Activated T-cell treated with anti-CD3 and anti-CD28 coated beads, Interleukin-2, amount 50 U/mL, for 48 hours (primary cell): ENCODE measurements at regions not wholly inside any gene's neighbourhood (a gene's known extent, or its start where the extent isn't known, plus 50 kb on each side); places are given as distances from the start of the nearest gene placed in this dataset.
"Not testable (repeated sequence)": the region's sequence is repeated elsewhere in the genome, so short reads cannot be mapped to it uniquely, and the experiment has no call there.

Source experiments
- DNase-seq, 2 experiments: peaks; one replicate each; pipeline ENCODE4 v3.0.0-alpha.2; 2020

DNA sequence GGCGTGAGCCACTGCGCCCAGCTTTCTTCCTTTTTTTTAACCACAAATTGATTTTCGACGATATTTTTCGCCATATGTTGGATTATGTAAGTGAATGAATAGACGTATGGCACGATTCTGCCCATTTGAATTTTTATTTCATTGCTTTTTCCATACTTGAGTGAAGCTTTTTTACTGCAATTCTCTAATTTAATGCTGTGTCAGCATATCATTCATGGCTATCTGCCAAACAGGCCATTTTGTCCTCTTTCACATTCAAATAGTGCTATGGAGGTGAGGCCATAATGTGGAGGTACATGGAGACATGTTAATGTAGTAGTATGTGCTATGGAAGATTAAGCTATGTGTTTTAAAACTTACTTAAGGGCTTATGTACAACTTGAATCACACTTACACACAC is 152.1 kb upstream of the TUSC1 start:
- no peak for DNase-seq

GRCh38 chr9:25827626-25828025 is 149.4 kb upstream of the TUSC1 start:
- DNase-seq = no peak

DNA sequence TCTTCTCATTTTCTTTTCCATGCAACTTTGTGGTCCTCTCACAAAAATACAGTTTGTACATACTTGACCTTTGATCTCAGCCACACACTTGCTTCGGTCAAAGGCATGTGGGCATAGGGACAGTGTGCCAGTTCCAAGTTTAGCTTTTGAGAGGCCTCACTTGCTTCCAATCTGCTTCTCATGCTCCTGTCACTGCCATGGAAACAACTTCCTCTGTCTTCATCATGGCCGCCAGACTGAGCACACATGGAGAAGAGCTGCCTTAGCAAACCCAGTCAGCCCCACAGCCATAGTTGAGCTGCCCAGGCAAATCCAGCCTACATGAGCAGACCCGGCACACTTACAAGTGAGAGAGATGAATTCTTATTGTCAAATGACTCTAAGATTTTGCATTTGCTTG is 138.2 kb upstream of the TUSC1 start:
- DNase-seq = no peak

DNA sequence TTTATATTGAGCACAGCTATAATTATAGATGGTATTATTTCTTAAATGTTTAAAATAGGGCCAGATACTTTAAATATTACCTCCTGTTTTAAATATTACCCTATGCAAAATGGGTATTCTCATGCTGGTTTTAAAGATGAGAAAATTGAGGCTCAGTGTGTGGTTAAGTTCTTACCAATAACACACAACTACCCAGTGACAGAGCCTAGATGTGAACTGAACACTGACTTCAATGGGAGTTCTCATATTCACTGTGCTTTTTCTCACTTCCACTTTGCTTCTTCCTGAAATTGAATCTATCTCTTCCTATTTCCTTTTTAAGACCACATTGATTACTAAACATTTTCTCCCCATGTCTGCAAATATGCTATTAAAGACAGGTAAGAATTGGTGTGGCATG is 135.8 kb upstream of the TUSC1 start:
- DNase-seq = no peak

- no peak for DNase-seq
Measured at GRCh38 chr9:25813478-25813877, 135.2 kb upstream of the TUSC1 start.

- DNase-seq = no peak
Measured at GRCh38 chr9:25808554-25808953, 130.3 kb upstream of the TUSC1 start.

GRCh38 chr9:25804856-25805255 is 126.6 kb upstream of the TUSC1 start:
- no peak for DNase-seq

DNA sequence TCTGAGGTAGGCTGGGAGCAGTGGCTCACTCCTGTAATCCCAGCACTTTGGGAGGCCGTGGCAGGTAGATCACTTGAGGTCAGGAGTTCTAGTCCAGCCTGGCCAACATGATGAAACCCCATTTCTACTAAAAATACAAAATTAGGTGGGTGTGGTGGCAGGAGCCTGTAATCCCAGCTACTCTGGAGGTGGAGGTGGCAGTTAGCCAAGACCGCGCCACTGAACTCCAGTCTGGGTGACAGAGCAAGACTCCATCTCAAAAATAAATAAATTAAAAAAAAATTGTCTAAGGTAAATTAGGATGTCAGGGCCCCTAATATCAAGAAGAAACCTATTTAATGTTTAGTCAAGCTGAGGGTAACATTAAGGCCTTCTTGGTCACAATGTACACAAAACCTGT is 123.7 kb upstream of the TUSC1 start:
- not testable (repeated sequence) for DNase-seq

- no peak for DNase-seq
Measured at GRCh38 chr9:25773805-25774204, 95.6 kb upstream of the TUSC1 start.

GRCh38 chr9:25755951-25756350 is 77.7 kb upstream of the TUSC1 start:
- no peak for DNase-seq

DNA sequence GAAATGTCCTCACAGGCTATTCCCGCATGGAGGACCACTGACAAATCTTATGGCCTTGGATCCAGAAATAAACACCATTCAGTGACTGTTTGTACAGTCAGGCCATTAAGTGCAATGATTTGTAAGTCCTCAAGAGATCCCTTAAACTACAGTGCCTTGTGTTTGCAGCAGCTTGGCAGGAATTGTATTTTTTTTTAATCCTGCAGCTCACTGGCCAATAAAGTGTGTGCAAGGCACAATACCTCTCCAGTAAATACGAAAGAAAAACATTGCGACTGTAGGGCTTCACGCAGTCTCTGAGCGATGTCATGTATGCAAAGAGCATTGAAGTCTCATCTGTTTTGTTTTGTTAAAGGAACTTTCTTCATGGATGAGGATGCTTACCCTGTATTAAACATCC is 74.2 kb upstream of the TUSC1 start:
- no peak for DNase-seq

GRCh38 chr9:25742256-25742655 is 64.0 kb upstream of the TUSC1 start:
- DNase-seq = no peak

- DNase-seq = no peak
Measured at GRCh38 chr9:25733336-25733982, 55.2 kb upstream of the TUSC1 start.

DNA sequence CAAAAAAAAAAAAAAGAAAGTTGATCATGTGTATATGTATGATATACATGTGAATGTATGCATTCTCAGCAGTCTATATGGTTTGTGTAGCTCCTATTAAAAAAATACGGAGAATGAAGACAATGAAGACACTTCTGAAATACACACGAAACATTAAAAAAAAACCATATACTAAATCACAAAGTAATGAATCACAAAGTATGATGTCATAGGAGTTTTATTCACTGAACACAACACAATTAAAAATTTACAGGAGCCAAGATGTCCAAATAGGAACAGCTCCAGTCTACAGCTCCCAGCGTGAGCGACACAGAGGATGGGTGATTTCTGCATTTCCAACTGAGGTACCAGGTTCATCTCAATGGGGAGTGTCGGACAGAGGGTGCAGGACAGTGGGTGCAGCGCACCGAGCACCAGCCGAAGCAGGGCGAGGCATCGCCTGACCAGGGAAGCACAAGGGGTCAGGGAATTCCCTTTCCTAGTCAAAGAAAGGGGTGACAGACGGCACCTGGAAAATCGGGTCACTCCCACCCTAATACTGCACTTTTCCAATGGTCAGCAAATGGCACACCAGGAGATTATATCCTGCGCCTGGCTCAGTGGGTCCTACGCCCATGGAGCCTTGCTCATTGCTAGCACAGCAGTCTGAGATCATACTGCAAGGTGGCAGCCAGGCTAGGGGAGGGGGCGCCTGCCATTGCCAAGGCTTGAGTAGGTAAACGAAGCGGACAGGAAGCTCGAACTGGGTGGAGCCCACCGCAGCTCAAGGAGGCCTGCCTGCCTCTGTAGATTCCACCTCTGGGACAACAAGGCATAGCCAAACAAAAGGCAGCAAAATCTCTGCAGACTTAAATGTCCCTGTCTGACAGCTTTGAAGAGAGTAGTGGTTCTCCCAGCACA is 53.9 kb upstream of the TUSC1 start:
- DNase-seq = not testable (repeated sequence)
